Sigmoid colon (tissue), 6 donors: ENCODE measurements at regions not wholly inside any gene's neighbourhood (a gene's known extent, or its start where the extent isn't known, plus 50 kb on each side); places are given as distances from the start of the nearest gene placed in this dataset.

Experiments
- DNase-seq: peaks from one replicate; pipeline ENCODE4 v3.0.0-alpha.2; 2019
- H3K27ac ChIP-seq, 4 donors: fragments of 200-600 bp; sonication (generic); one replicate each; pipeline ENCODE4 v1.5.1; 2016 to 2019; ENCODE audit warnings: mild to moderate bottlenecking in 1 of 4
- H3K27me3 ChIP-seq, 3 donors: fragments of 200-600 bp; sonication (generic); one replicate each; pipeline ENCODE4 v1.5.1; 2019; ENCODE audit warnings: mild to moderate bottlenecking in 1 of 3
- H3K36me3 ChIP-seq, 4 donors: fragments of 200-600 bp; sonication (generic); one replicate each; pipeline ENCODE4 v1.5.1; 2016 to 2019
- H3K4me1 ChIP-seq, 4 donors: fragments of 200-600 bp; sonication (generic); one replicate each; pipeline ENCODE4 v1.5.1; 2017 to 2019
- H3K4me3 ChIP-seq, 4 donors: fragments of 200-600 bp; sonication (generic); one replicate each; pipeline ENCODE4 v1.5.1; 2017 to 2019; ENCODE audit warnings: mild to moderate bottlenecking in 2 of 4, moderate library complexity in 1 of 4
- H3K9me3 ChIP-seq, 4 donors: fragments of 200-600 bp in 3 of 4; sonication (generic) in 3 of 4; one replicate each; pipeline versions ENCODE4 v1.5.1 to v1.6.1; 2013 to 2019
- CTCF ChIP-seq, 4 experiments: fragments of 450-650 bp in 3 of 4; fragments of 200-600 bp in 1 of 4; IDR thresholded peaks; one replicate each; pipeline ENCODE4 v1.5.1; 2016 to 2019; ENCODE audit warnings: antibody characterized with exemption in 4 of 4, mild to moderate bottlenecking in 3 of 4, moderate library complexity in 2 of 4
- EP300 ChIP-seq, 4 donors: sonication (generic); formaldehyde crosslinking; IDR thresholded peaks; one replicate each; pipeline ENCODE4 v1.6.1; 2017; ENCODE audit warnings: antibody characterized with exemption in 4 of 4
- POLR2A ChIP-seq, 2 donors: fragments of 450-650 bp; IDR thresholded peaks; one replicate each; pipeline ENCODE4 v1.6.1; 2016; ENCODE audit warnings: antibody characterized with exemption in 2 of 2, mild to moderate bottlenecking in 2 of 2, moderate library complexity in 2 of 2
- POLR2AphosphoS5 ChIP-seq, 4 donors: sonication (generic); formaldehyde crosslinking; IDR thresholded peaks; one replicate each; pipeline ENCODE4 v1.6.1; 2017; ENCODE audit warnings: antibody characterized with exemption in 4 of 4
- WGBS, 2 donors: extraction: QIAGEN DNeasy Blood & Tissue Kit; methylation state at CpG; one replicate each; pipeline ENCODE4 v1.1.7; 2013; 5-methylcytosine and 5-hydroxymethylcytosine counted together
- intact Hi-C: fragments of 100-400 bp; cut with DNase I; formaldehyde crosslinking; loops from one replicate; pipeline ENCODE4 v1.15.1; 2023
- donor health status: healthy with polysubstance abuse.
- donor health status: healthy.

DNA sequence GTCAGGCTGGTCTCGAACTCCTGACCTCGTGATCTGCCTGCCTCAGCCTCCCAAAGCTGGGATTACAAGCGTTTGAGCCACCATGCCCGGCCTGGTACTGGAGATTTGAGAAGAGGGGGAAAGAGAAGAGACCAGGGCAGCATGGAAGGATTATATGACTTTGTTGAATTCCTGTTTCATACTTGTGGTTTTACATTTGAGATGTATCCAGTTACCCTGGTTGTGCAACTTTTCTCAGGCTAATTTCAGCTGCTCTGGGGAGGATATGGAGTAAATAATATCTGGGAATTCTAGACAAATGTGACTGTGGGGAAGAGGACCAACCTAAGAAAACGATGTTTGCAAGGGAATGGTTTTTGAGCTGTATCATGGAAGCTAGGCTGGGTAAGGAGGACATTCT is 89.5 kb upstream of the GREM2 start:
- intact Hi-C loops: no loop called here
- WGBS, 2 donors: 85 to 89% methylated on average over 5 of the region's 5 CpGs

DNA sequence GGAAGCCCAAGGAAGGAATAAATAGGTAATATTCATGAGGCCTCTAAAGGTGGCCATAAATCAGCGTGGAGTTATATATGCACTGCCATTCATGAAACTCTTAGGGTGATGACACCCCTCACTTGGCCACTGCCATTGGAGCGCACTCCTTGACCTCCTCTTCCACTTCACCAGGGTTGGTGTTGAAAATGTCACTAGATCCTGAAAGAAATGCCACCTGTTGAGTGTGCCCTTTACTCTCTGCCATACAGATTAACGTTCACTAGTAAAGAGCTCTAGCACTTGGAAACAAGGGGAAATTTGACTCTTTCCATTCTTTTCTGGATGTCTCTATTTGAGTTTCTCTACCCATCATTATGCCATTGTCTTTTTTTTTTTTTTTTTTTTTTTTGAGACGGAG is 83.5 kb upstream of the GREM2 start:
- TF ChIP-seq CTCF (IDR thresholded peaks at IDR 0.05): no peak
- TF ChIP-seq POLR2AphosphoS5 (IDR thresholded peaks at IDR 0.05): no peak
- TF ChIP-seq EP300 (IDR thresholded peaks at IDR 0.05): no peak
- no peak for TF ChIP-seq POLR2A (IDR thresholded peaks at IDR 0.05)
- intact Hi-C loops: no loop called here
- Histone ChIP-seq H3K9me3 (peaks cover 0 to 1% (median 0%) of the 10 kb centered on the region in 4 donors), H3K27me3 (no peaks in the 10 kb centered on the region), H3K4me1 (peaks cover 0 to 36% (median 33%) of the 10 kb centered on the region in 4 donors), H3K4me3 (no peak overlapping the region), H3K36me3 (no peaks in the 10 kb centered on the region), H3K27ac (no peak overlapping the region)
- no peak for DNase-seq
- WGBS, 2 donors: 91 to 94% methylated on average over 4 of the region's 4 CpGs

More for the DNA sequence above, 89.5 kb upstream of the GREM2 start:
- no peak overlapping the region for H3K27ac ChIP-seq
- DNase-seq: no peak
- H3K27me3 ChIP-seq: no peaks in the 10 kb centered on the region
- peaks cover 0 to 11% (median 2%) of the 10 kb centered on the region in 4 donors for H3K4me1 ChIP-seq
- peaks cover 0 to 1% (median 0%) of the 10 kb centered on the region in 4 donors for H3K9me3 ChIP-seq
- TF ChIP-seq CTCF (IDR thresholded peaks at IDR 0.05): no peak
- TF ChIP-seq EP300 (IDR thresholded peaks at IDR 0.05): no peak
- no peak for TF ChIP-seq POLR2A (IDR thresholded peaks at IDR 0.05)
- no peak for TF ChIP-seq POLR2AphosphoS5 (IDR thresholded peaks at IDR 0.05)
- H3K36me3 ChIP-seq: no peaks in the 10 kb centered on the region
- no peak overlapping the region for H3K4me3 ChIP-seq

DNA sequence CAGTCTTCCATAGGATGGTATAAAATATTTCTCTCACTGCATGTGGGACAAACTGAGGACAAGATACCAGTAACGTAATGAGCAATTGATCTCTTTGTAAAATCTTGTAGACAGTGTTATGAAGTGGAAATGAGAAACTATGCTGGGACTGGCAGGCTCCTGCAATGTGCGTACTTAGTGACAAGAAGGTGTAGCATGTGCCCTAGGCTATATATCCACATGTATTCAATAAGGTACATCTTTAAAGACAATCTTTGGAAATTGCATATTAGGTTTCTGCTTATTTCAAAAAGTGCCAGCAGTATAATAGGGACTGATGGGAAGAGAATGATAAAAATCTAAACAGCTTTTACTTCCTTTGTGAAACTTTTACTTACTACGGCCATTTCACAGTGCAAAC is 81.9 kb upstream of the GREM2 start:
- TF ChIP-seq POLR2AphosphoS5 (IDR thresholded peaks at IDR 0.05): peak in 1 of 4 donors; percentile 7
- no peak for TF ChIP-seq EP300 (IDR thresholded peaks at IDR 0.05)
- peak overlapping the region in 3 of 4 donors; percentile 64 to 72 (median 70) for H3K27ac ChIP-seq
- 61 to 83% methylated on average over 3 of the region's 3 CpGs for WGBS, 2 donors

DNA sequence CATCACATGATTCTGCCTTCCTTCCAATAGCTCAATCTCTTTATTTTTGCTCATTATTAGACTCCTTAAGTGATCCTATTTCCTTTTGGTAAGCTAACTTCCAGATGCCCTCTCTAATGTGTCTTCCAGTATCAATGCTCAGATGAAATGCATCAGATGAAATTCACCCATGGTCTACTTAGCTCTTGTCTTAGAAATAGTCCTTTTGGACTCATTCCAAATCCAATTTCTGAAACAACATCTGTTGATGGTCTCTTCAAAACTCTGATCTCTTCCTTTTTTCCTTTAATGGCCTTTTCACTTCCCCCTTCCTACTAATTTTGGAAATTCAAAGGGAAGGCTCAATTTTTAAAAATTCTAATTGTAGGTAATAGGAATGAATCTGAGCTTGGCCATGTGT is 81.1 kb upstream of the GREM2 start:
- H3K4me1 ChIP-seq: peaks cover 0 to 36% (median 33%) of the 10 kb centered on the region in 4 donors
- intact Hi-C loops: loop anchor here (2.0 to 5.0 kb wide), 3 partner anchors 81 to 666 kb away; partner anchors contain the start of gene GREM2
- no peak for DNase-seq
- H3K36me3 ChIP-seq: no peaks in the 10 kb centered on the region
- H3K27ac ChIP-seq: peak overlapping the region in 3 of 4 donors; percentile 64 to 72 (median 70)
- H3K27me3 ChIP-seq: no peaks in the 10 kb centered on the region
- no peaks in the 10 kb centered on the region for H3K9me3 ChIP-seq
- TF ChIP-seq POLR2AphosphoS5 (IDR thresholded peaks at IDR 0.05) (no peak), POLR2A (IDR thresholded peaks at IDR 0.05) (no peak), CTCF (IDR thresholded peaks at IDR 0.05) (no peak), EP300 (IDR thresholded peaks at IDR 0.05) (no peak)
- H3K4me3 ChIP-seq: no peak overlapping the region

More for the DNA sequence above, 81.9 kb upstream of the GREM2 start:
- Histone ChIP-seq H3K4me1 (peaks cover 0 to 36% (median 33%) of the 10 kb centered on the region in 4 donors), H3K9me3 (no peaks in the 10 kb centered on the region), H3K36me3 (no peaks in the 10 kb centered on the region), H3K27me3 (no peaks in the 10 kb centered on the region), H3K4me3 (no peak overlapping the region)
- DNase-seq: no peak
- intact Hi-C loops: loop anchor here (2.0 to 5.0 kb wide), 3 partner anchors 82 to 667 kb away; partner anchors contain the start of gene GREM2

DNA sequence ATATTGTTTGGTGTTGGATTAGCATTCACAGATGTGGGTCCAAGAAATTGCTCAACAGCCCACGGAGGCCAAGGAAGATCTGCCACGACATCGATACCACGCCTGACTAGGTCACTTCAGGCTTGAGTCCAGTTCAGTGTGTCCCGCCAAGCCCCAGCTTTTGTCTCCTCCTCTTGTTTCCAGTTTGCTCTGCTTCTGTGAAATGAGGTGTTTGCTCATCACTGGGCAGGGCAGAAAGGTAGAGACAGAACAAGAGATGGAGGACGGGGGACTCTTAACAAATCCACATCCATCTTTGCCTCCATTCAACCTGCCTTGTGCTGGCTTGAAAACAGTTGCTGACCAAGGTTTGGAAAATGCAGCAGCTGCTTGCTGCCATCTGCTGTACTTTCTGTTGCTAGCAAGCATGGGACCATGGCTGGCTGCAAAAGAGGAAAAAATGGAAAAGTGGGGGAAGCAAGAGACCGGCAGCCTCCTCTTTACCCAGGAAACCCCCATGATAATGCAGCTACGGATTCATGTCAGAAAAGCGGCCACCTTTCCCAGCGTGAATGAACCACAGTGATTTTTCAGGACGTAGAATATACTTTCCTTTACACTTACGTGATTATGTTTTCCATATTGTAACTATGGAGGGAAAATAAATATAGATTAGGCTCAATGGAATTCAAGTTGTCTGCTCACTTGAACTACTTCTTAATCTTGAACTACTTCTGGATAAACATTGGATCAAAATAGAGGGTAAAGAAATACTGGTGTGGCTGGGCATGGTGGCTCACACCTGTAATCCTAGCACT is 80.2 kb upstream of the GREM2 start:
- peak overlapping the region in 2 of 4 donors; percentile 12 to 15 for H3K4me3 ChIP-seq
- WGBS, 2 donors: 57 to 60% methylated on average over 12 of the region's 12 CpGs
- peak; percentile 69 for DNase-seq
- H3K9me3 ChIP-seq: no peaks in the 10 kb centered on the region
- peaks cover 0 to 36% (median 33%) of the 10 kb centered on the region in 4 donors for H3K4me1 ChIP-seq
- no peaks in the 10 kb centered on the region for H3K27me3 ChIP-seq
- no peaks in the 10 kb centered on the region for H3K36me3 ChIP-seq
- TF ChIP-seq CTCF (IDR thresholded peaks at IDR 0.05) (peak; percentile 69 to 88 (median 74)), EP300 (IDR thresholded peaks at IDR 0.05) (no peak), POLR2AphosphoS5 (IDR thresholded peaks at IDR 0.05) (peak in 1 of 4 donors; percentile 8)
- intact Hi-C loops: loop anchor here (1.0 to 5.0 kb wide), 4 partner anchors 80 to 665 kb away; partner anchors contain the start of gene GREM2
- H3K27ac ChIP-seq: peak overlapping the region; percentile 14 to 72 (median 67)
